ENCODE measurements at regions not wholly inside any gene's neighbourhood (a gene's known extent, or its start where the extent isn't known, plus 50 kb on each side); places are given as distances from the start of the nearest gene placed in this dataset.

- TF ChIP-seq POLR2A (IDR thresholded peaks at IDR 0.05; ENCODE audit: low read length) (no peak), CTCF (IDR thresholded peaks at IDR 0.05) (no peak), USF2 (IDR thresholded peaks at IDR 0.05) (no peak), ZFP36 (IDR thresholded peaks at IDR 0.05; ENCODE audit: borderline replicate concordance, partially characterized antibody) (no peak), KDM5A (IDR thresholded peaks at IDR 0.05) (no peak), E2F6 (IDR thresholded peaks at IDR 0.05; ENCODE audit: borderline replicate concordance, low read depth) (no peak), CHD4 (IDR thresholded peaks at IDR 0.05; ENCODE audit: borderline replicate concordance) (no peak), HDAC2 (IDR thresholded peaks at IDR 0.05) (no peak), MAFK (IDR thresholded peaks at IDR 0.05; ENCODE audit: partially characterized antibody) (no peak), CHD2 (IDR thresholded peaks at IDR 0.05; ENCODE audit: low read length, partially characterized antibody) (no peak), SREBF2 (IDR thresholded peaks at IDR 0.05) (no peak), RFX5 (IDR thresholded peaks at IDR 0.05) (no peak), RAD21 (conservative IDR thresholded peaks at IDR 0.05 in 1 of 2, IDR thresholded peaks at IDR 0.05 in 1 of 2) (no peak)
Observed at GRCh38 chr5:120362426-120362825, 101.7 kb upstream of the PRR16 start.

Data from A549 (cell line).